ENCODE measurements at regions not wholly inside any gene's neighbourhood (a gene's known extent, or its start where the extent isn't known, plus 50 kb on each side); places are given as distances from the start of the nearest gene placed in this dataset.

DNA sequence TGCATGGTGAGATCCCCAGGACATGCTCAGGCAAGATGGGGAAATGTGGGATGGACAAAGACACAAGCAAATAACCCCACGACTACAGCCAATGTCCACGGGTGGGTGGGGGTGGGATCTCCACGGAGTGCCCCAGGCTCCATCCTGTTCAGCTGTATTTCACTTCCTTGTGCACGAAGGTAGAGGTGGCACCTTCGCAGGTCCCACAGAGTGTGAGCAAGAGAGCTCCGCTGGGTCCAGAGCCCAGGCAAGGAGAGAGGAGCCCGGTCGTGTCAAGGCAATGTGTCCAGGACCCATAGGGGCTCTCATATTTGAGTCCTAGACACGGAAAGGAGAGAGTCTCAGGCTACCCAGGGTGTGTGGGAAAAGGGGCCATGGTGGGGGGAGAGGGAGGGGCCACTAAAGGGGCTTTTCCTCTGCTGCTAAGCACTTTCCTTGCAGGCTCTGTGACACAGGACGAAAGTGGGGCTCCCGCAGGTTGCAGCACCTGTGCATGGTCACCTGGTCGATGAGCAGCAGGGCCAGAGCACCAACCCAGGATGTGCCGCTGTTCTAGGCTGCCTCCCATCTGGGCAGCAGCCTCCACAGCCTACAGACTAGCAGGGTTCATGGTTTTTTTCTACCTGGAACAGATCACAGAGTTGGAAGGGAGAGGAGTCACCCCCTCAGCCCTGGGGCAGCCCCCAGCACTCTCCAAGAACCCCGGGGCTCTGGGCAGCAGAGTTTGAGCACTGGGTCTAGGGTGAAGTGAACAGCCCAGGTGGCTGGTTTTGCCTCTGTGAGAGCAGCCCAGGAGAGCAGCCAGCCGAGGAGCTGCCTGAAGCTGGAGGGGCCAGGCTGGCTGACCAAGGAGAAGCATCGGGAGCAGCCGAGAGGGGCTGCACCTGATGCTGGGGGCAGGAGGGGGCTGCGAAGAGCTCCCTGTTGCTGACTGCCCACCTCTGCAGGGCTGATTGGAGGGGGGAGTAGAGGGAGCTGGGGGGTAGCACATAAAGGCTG is 100.7 kb upstream of the MVB12B start:
- no peak for DNase-seq

DNA sequence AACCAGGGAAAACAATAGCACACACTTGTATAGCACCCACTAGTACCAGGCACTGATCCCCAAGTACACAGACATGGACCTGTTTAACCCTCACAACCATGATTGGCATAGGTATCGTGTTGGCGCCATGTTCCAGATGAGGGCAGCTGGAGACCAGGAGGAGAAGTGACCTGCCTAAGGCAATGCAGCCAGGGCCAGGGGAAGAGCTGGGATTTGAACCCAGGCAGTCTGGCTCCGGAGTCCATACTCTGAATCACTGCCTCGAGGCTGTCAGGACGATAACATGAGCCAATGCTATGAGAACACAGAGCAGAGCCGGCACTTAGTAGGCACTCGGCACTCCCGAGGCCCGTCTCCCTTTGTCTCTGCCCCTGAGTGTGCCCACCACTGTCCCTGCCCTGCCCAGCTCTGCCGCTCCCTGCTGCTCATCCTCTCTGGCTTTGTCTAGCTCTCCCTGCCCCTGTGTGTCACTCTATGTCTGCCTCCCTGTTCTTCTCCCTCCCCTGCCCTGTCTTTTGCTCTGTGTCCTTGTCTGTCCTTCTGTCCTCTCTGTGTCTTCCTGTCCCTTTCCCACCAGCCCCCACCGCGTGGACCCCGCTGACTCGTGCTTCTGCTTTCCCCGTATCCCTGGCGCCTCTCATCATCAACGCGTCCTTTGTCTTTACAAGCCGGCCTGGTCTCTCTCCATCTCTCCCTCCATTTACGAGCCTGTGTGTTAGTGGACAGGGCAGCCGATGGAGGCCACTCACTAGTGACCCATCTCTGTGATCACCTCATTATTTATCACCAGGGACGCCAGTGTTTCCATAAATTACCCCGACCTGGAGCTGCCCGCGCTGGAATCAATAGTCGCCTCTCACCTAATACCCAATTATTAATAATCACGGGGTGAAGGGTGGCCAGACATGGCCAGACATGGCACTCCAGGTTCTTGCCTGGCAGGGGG is 99.4 kb upstream of the MVB12B start:
- no peak for DNase-seq

DNA sequence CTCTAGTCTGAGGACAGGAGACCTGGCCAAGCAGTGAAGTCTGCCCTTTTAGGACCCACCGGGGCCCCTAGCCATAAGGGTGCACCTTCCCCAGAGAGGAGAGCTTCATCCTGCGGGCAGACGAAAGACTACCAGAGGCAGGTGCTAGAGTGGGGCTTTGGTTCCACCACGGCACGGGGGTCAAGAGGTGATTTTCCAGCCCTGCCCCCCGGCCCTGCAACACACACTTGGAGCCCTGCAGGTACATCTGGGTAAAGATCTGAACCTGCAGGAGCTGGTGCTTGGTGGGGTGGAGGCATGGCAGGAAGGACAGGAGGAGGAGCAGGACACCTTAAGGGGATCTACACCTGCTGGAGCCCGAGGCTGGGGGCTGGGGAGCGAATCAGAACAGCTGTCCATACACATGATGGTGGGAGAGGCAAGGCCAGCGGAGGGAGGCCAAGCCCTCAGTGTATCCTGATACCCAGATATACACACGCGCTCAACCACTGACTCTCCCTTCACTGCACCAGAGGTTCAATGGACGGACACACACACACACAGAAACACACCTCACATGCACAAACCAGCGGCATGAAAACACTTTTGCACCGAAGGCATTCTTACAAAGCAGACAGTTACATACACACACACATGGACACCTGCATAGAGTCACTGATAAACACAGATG is 98.4 kb upstream of the MVB12B start:
- DNase-seq = no peak

DNA sequence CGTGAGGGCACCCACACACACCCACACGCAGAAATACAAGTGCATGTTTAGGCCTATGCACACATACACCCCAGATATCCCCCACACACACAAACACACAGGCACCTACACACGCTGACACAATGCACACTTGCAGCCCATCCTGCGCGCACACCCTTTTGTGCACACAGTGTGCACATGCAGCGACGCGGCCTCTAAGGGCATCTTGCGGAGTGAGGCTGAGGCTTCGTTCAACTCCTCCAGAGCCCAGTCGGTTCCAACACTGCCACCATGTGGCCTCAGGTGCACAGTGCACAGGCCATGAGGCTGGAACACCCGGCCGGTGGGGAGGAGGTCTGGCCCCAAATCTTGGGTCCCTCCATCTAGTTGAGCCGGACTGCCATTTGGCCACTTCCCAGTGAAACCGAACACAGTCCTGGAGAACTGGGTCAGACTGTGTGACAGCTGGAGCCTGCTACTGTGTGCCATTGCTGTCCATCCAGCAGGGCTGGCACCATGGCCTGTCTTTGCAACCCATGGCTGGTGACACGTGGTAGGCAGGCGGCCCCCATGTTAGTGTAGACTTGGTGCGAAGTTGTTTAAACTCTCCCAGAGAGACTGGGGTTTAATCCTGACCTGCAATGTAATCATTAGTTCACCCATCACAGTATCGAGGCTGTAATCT is 97.7 kb upstream of the MVB12B start:
- peak; percentile 41 for DNase-seq

DNA sequence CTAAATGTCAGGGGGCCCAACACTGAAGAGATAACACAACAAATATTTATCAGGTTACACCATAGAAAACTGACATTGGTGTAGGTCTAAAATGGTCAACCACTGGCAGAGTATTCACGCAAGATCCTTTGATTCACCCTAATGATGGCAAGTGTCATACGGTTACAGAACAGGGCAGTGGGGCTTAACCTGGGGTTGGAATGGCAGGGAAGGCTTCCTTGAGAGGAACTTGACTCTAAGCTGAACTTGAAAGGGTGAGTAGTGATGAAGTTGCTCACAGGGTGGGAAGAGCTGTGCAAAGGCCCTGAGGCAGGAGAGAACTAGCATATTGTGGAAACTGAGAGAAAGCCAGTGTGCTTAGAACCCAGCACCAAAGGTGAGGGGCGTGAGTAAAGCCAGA is 97.1 kb upstream of the MVB12B start:
- DNase-seq = no peak

DNA sequence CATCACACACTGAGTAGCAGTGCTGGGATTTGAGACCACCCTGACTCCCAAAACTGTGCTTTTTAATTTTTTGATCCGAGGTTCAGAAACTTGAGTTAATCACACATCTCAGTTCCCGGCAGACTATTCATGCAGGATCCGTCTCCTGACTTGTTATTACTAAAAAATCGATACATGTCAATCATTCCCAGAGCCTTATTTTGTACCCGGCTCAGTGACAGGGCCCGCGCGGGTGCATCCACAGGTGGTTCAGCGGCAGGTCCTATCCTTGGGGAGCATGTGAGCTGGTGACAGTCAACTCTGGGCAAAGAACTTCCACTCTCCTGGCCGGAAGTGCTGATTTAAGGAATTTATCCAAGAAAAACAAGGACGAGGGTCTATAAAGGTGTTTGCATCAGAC is 95.9 kb upstream of the MVB12B start:
- DNase-seq = no peak

DNA sequence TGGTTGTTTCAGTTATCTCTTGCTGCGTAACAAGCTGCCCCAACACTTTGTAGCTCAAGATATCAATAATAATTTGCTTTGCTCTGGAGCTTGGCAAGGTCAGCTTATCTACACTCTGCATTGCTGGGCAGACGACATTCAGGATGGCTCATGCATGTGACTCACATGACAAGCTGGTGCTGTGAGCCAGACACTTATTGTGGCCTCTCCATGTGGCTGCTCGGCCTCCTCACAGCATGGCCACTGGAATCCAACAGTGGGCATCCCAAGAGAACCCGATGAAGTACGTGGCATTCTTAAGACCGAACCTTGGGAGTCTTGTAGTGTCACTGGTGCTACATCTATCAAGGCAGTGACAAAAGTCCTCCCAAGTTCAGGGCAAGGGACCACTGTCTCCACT is 94.2 kb upstream of the MVB12B start:
- DNase-seq = no peak

DNA sequence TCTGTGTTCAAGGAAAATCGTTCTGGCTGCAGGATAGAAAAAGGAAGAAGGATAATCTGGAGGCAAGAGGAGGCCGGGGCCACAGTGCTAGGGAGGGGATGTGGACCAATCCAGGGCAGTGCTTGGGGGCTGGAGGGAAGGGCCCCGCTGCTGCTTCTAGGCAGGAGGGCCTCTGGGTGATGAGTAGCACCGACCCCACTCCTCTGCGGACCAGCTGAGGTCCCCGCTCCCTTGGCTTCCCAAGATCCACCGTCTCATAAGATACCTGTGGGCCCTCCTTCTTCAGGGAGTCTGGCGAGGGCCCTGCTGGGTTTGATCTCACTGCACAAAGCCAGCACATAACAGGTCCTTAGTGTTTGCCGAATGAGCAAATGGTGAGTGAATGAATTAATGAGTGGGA is 93.5 kb upstream of the MVB12B start:
- DNase-seq = no peak

DNA sequence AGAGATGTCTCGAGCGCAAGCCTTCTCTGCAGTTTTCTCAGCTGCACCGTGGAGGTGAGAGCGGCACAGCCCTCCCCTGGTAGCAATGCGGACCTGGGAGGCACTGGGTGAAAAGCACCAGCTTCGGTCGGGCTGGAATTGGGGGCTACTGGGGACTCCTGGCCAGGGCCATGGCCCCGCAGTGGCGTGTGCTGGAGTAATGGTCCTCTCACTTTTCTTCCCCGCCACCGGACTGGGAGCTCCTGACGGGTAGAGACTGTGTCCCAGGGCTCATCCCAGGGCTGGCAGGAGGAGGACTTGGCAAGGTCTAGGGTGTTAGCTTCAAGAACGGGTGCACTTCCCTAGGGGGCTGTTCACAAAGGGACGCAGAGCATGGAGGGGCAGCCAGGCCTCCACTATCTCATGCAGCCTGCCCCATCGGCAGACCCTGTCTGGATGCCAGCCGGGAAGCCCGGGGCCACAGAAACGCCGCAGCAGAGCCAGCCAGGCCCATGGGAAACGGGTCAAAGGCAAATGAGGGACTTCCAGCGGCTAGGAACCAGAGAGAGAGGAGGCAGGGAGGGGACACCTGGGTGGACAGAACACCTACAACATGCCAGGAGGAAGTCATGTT is 92.6 kb upstream of the MVB12B start:
- no peak for DNase-seq

DNA sequence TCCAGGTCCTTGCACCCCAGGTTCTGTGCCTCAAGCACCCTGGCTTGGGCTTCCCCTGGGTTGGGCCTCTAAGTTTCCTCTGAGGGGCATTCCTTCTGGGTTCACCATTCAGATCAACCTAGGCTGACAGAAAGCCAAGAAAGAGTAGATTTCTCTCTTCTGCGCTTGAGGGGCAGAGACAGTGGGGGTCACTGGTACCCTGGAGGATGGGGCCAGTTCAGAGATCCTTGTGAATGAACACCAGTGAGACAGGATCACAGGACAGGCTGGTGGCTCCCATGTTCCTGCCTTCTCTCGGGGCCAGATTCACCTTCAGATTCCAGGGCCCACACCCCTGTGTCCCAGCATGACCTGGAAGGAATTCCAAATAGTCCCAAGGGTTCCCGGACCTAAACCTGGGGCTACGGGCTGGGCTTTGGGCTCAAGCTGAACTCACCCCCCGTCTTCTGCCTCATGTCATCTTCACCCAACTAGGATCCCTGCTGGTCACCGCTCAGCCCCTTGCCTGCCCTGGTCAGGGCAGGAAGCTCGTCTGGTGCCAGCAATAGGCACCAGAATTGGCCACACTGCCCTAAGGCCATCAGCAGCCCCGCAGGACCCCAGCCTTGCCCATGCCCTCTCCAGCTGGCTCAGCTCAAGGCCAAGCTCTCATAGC is 91.8 kb upstream of the MVB12B start:
- no peak for DNase-seq

DNA sequence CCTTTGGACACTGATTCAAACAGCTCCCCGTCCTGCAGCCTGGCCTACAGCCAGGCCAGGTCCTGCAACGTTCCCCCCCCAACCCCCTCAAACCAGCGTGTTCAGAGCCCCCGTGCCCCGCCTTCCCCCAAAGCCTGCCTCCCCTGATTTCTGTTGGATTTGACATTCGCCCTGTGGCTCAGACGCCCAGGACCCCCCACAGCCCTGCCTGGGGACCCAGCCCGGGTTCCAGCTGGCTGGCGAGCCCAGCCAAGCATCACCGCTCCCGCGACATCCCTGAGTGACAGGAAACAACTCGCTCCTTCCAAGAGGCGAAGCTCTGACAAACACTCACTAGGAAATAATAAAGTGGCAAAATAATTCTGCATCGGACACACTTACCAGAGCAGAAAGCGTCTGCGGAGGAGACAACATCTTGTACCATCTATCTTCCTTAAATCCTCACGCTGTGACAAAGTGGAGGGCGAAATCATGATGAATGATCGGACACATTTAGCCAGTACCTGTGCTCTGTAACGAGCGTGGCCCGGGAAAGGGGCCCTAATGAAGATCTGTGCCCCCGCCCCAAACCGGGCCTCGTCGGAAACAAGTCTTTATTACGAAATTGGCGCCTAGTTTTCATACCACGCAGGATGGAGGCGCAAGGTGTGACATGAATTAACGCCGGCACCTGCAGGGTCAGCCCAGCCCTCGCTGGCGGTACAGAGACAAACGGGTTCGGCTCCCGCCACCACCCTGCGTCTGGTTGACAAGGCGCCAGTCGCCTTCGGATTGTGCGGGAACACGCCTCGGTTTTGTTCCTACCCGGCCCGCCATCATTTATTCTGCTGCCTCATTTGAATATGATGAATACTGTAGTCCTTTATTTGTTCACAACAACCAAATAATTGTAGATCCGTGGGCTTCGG is 91.0 kb upstream of the MVB12B start:
- DNase-seq = no peak

DNA sequence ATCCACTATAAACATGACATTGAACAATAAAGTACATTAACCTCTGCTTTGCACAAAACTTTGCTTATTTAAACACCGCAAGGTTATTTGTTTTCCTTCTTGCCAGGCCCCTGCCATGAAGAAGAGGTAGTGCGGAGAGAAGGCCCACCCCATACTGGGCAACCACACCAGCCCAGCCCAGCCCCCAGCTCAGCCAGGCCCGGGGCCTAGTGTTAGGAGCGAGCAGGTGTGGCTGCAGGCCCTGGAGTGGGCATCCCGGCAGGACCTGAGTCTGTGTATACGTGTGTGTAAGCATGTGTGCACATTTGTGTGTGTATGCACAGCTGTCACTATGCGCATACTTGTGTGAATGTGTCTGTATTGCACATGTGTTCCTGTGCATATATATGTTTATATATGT is 90.4 kb upstream of the MVB12B start:
- no peak for DNase-seq

DNA sequence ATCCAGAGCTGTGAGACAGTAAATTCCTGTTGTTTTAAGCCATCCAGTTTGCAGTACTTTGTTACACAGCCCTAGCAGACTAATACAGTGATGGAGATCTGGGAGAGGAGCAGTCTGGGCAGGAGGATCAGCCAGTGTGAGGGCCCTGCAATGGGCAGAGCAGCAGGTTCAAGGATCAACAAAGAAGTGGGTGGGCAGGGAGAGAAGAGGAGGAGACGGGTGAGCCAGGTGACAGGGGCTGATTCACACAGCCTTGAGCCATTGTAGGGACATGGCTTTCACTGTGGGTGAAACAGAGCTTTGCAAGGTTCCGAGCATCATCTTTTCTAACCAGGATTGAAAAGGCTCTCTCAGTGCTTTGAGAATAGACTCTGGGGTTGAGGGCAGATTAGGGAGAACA is 88.2 kb upstream of the MVB12B start:
- DNase-seq = no peak

DNA sequence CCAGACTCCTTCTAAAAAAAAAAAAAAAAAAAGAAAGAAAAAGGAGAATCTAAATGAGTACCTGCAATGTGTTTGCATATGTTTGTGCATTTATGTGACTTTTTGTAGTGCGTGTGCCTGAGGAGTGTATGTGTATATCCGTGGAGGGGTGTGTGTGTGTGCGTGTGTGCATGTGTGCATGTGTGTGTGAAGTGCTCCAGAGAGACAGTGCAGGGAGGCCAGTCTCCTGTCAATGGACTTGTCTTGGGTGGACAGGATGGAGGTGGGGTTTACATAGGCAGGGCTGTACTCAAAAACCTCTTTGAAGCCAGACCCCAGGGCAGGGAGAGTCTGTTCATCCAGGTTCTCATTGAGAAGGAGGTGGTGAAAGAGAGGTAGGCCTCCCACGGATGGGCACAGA is 87.1 kb upstream of the MVB12B start:
- no peak for DNase-seq

DNA sequence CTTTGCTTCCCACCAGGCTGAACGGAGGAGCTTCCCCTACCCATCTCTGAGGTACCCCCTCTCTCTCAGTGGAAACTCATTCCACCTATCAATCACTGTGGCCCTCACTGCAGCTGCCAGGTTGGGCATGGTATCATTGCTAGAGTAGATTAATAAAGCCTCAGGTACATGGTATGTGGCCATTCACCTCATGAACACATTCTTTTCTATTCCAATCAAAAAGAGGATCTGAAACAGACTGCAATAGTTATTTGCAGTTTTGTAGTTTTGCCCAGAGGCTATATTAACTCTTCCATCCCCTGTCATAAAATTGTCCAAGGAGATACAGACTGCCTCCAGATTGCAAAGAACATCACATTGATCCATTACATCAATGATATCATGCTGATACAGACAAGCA is 85.8 kb upstream of the MVB12B start:
- DNase-seq = no peak

DNA sequence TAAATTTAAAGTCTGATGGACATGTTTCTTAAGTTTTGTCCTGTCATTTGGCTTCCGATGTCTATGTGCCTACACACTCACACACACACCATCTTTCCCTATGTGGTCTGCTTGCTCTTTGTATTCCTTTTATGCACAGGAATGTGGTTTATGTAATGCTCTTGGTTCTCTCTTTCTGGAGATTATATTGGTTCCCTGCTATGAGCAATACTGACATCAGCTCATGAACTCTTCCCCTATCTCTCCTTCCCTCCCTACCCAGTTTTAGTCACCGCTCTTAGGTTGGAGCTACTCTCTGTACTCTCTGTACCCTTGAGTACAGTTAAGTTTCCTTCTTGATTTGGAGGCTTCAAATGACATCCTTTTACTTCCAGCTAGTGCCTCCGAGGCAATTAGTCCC is 77.9 kb upstream of the MVB12B start:
- no peak for DNase-seq

DNA sequence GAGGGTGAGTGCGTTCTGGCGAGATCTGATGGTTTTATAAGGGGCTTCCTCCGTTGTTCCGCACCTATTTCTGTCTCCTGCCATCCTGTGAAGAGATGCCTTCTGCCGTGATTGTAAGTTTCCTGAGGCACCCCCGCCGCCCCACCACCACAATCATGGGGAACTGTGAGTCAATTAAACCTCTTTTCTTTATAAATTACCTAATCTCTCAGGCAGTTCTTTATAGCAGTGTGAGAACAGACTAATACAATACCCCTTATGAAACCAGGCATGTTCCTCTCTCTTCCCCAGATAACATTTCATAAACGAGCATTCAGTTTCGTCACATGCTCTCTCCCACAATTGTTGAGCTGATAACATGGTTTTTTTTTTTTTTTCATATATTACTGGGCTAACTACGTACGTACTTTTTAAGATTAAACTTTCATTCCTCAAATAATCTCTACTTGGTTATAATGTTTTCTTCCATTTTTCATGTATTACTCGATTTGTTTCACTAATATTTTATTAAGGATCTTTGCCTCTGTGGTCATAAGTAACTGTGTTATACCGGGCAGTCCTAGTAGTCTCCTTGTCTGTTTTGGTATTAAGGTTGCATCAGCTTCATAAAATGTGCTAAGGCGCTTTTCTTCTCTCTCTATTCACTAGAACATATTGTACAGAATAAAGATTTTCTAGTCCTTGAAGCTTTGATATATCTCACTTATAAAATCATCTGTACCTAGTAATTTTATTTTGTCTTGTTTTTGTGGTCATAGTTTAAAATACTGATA is 64.9 kb upstream of the MVB12B start:
- no peak for DNase-seq

DNA sequence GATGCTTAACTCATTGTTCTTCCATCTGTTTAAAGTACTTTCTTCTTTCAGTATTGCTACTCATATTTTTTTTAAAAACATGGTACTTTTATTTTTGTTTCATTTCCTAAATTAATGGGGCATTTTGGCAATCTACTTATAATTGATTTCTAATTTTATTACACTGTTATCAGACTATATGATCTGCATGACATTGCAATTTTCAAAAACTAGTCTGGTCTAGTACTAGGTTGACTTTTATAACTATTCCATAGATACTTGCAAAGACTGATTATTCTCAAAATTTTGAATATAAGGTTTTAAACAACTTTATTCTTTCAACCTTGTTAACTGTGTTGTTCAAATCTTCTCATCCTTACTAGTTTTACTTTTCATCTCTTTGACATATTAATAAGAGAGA is 63.9 kb upstream of the MVB12B start:
- DNase-seq = no peak

DNA sequence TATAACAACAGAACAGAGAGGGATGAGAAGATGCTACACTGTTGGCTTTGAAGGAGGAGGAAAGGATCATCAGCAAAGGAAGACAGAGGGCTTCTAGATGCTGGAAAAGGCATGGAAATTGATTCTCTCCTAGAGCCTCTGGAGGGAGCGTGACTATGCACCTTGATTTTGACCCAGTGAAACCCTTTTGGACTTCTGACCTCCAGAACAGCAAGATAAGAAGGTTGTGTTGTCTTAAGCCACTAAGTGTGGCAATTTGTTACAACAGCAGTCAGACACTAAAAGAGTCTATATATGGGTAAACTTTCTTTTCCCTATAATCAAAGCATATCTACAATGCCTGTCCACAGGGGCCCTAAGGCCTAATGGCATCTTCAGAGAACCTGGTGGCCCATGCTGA is 56.1 kb upstream of the MVB12B start:
- no peak for DNase-seq
